HG02973 (cell line): ENCODE measurements at regions not wholly inside any gene's neighbourhood (a gene's known extent, or its start where the extent isn't known, plus 50 kb on each side); places are given as distances from the start of the nearest gene placed in this dataset.
"Not testable (repeated sequence)": the region's sequence is repeated elsewhere in the genome, so short reads cannot be mapped to it uniquely, and the experiment has no call there.

Source experiments
- ATAC-seq: cut with Tn5 transposase; IDR thresholded peaks from one replicate; pipeline ENCODE4 v1.9.1; 2021; ENCODE audit warnings: moderate library complexity; ENCODE audit not compliant: unreplicated experiment

DNA sequence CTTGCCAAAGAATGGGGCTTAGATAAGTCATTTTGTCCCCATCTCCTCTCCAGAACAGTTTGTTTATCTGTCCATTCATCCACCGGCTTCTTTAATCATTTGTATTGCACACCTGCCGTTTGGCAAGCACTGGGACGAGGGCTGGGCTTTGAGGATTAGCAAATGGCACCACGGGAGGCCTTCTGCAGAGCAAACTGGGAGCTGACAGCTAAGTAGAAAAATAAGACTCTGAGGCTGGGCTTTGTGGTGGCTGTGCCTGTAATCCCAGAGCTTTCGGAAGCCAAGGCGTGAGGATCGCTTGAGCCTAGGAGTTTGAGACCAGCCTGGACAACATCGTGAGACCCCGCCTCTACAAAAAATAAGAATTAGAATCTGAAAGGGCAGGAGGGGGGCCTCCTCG is 203.9 kb downstream of the NPIPB11 start:
- ATAC-seq, result not testable (repeated sequence)

DNA sequence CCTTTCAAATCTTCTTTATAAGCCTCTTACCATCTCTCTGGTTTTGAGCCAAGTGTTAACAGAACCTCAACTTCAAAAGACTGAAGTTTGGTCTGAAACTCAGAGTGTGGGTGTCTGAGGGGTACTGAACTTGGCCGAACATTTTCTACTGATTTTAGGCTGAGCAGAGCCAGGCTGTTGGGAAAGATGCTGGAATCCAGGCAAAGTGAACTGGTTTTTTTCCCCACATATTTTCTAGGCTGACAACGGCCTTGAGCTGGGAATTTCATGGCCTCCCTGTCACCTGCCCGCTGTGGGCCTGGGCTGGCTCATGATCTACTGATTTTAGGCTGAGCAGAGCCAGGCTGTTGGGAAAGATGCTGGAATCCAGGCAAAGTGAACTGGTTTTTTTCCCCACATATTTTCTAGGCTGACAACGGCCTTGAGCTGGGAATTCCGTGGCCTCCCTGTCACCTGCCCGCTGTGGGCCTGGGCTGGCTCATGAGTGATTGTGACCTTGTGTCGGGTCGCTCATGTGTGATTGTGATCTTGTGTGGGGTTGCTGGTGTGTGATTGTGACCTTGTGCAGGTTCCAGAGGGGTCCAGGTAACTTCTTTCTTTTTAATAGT is 204.4 kb downstream of the NPIPB11 start:
- not testable (repeated sequence) for ATAC-seq

DNA sequence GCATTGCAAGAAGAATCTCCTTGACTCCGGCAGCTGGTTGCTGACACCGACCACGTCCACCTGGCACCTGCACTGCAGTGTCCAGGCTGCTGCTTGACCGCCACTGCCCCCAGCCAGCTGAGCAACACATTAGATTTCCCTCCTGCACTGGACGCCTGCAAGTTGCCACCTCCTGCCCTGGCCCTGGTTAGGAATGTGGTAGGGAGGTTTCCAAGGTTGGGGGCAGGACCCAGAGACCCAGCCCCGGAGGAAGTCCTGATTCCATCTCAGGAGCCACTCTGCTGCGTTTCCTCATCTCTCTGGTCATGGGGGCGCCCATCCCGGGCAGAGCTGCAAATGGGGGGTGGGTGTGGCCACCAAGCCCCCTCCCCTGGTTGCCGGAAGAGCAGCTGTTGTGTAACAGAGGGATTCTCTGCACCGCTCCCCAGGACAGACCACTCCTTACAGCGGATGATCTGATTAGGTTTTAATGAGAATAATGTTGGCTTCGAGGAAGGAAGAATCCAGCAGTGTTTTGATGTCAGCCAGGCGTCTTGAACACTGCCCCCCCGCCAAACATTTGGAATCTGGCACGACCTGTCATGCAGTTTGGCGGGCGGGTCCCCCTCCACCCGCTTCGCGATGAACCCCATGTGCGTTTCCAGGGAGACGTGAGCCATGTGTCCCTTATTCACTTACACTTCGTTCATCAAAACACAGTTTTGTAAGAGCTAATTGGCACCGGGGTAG is 205.1 kb downstream of the NPIPB11 start:
- not testable (repeated sequence) for ATAC-seq

DNA sequence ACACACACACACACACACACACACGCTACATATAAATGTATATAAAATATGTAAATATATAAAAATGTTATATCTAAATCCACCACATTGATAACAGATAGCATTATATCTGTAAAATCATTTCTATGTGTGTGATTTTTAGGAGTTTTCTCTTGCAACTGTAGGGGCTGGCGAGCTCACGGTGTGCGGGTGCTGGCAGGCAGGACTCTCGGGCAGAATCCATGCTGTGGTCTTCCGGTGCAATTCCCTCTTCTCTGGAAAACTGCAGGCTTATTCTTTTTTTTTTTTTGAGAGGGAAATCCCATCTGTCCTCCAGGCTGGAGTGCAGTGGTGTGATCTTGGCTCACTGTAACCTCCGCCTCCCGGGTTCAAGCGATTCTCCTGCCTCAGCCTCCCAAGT is 205.8 kb downstream of the NPIPB11 start:
- ATAC-seq, result not testable (repeated sequence)

DNA sequence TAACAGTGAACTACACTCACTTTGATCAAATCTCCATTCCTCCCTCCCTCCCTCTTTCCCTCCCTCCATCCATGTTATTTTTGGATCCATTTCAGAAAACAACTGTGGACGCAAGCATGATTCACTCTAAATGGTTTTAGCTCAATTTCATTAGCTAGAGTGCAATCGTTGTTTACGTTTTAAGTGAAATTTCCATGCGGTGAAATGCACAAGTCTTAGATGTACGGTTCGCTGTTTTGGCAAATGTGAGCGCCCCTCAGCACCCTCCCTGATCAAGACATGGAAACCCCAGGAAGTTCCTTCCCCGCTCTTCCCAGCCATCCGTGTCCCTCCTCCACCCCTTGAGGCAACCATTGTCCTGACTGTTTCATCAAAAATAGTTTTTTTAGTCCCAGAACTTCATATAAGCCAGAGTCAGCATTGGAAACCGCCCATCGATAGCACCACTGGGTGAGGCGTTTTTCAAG is 206.3 kb downstream of the NPIPB11 start:
- ATAC-seq, result not testable (repeated sequence)

DNA sequence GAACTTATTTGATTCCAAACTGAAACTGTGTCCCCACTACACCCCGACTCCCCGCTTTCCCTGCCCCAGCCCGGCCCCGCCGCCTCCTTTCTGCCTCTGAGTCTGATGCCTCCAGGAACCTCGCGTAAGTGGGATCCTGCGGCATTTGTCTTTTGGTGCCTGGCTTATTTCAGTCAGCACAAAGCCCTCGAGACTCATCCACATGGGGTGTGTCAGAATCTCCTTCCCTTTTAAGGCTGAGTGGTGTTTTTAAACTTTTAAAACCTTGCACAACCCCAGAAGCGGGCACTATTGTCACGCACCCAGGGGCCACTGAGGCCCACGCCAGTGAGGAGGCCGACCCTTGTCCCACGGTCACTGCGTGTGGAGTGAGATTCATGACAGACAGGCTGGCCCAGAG is 206.9 kb downstream of the NPIPB11 start:
- ATAC-seq, result not testable (repeated sequence)

DNA sequence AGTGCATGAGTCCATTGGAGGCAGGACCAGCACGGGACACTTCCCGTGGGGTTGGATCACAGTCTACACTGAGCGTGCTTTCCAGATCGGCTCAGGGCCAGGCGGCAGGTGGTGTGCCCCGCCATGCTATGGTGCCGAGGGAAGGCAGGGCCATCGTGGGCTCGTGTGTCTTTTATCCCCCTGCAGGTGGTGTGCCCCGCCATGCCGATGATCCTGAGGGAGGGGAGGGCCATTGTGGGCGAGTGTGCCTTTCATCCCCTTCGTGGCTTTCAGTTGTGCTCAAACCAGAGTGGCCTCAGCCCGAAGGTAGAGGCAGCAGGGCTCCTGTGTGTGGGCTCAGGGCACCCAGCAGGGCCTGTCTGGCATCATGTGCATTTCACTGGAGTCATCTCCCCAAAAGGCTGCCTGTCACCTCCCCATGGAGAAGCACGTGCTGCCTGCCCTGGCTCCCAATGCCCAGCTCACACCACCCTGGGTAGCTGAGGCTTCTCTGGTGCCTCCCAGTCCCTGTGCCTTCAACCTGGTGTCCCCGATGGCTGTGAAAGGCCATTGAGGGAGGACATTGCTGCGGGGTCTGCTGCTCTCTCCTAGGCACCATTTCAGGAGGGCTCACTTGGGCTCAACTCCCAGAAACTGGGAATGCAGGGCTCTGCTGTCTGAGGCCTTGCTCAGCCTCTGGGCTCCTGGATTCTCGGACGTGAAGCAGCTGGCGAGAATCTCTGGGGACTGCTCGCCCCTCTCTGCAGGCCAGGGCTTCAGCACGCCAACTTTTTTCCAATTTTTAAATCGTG is 207.6 kb downstream of the NPIPB11 start:
- no peak for ATAC-seq

DNA sequence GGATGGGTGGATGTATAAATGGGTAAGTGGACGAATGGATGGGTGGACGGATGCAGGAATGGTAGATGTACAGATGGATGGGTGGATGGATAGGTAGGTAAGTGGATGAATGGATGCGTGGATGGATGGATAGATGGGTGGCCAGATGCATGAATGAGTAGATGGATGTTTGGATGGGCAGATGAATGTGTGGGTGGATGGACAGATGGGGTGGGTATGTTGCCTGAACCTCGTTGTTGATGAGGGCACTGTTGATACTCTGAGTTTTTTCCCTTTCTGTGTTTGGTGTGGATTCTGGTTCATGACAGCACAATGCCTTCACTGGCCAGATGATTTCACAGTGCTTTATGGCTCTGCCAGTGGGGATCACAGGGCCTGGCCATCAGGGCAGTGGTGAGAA is 208.3 kb downstream of the NPIPB11 start:
- no peak for ATAC-seq

DNA sequence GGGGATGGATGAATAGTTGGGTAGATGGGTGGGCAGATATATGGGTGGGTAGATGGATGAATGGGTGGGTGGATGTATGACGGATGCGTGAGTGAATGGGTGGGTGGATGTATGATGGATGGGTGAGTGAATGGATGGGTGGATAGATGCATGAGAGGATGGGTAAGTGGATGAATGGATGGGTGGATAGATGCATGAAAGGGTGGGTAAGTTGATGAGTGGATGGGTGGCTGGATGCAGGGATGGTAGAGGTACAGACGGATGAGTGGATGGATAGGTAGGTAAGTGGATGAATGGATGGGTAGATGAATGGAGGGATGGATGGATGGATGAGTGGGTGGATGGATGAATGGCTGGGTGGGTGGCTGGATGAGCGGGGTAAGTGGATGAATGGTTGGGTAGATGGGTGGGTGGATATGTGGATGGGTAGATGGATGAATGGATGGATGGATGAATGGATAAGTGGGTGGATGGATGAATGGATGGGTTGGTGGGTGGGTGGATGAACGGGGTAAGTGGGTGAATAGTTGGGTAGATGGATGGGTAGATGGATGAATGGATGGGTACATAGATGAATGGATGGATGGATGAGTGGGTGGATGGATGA is 208.9 kb downstream of the NPIPB11 start:
- ATAC-seq, result not testable (repeated sequence)

DNA sequence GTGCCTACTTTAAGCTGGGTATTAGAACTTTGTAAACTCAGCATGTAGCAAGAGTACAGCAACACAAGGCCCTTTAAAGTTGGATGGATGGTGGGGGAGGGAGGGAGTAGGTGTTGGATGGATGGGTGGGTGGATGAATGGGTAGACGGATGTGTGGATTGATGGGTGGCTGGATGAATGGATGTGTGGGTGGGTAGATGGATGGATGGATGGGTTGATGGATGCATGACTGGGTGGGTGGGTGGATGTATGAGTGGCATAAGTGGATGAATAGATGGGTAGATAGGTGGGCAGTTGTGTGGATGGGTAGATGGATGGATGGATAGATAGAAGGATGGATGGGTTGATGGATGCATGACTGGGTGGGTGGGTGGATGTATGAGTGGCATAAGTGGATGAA is 209.8 kb downstream of the NPIPB11 start:
- ATAC-seq, result not testable (repeated sequence)

DNA sequence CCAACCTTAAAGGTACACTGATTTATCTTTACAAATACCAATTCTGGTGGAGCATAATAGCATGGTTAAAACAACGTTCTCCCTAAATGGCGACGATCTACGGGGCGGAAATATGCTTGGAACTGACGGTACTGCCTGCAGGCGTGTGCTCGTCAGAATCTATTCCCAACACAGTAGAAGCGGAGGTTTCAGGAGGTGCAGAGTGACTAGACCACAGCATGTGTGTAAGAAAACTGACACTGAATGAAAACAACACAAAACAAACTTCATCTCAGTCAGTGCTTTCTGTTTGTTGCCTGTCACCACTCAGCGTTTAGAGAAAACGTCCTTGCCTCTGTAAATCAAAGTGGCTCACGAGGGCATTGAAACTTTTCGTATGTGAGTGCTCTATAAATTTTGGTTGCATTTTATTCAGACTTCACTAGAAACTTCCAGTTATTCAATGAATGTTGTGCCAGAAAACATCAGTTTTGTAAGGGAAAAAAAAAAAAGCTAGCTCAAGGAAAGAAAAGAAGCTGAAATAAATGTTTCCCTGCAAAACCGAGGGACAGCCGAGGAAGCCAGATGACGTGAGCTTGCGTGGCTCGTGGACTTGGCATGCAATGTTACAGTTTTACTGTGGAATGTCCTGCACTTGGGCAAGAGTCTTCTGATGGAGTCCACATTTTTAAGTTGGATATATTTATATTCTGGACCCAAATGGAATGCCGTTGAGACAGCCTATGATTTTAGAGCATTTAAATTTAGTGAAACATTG is 210.4 kb downstream of the LAT start:
- not testable (repeated sequence) for ATAC-seq

DNA sequence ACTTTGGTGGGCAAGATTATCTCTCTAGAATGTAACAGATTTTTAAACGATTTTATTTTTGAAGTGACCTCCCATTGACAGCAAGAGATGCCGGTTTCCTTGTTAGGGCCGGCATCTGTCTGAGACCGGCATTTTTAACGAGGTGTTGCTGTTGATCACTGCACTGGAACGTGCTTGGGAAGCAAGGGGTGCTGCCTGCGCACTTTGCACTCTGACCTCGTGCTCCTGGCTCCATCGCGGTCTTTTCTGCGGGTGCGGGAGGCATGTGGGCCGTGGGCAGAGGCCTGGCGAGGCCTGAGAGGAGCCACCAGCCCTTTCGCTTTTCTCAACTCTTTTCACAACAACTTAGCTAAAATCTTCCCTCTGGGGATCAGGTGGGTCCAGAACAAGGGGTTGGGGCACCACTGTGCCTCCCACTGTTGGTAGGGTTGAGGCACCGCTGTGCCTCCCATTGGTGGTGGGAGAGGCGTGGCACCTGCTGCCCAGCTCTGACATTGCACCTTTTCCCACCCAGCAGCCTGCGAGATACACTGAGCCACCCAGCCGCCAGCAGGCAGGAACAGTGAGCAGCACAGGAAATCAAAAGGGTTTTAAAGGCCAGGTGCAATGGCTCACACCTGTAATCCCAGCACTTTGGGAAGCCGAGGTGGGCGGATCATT is 209.5 kb downstream of the LAT start:
- not testable (repeated sequence) for ATAC-seq

DNA sequence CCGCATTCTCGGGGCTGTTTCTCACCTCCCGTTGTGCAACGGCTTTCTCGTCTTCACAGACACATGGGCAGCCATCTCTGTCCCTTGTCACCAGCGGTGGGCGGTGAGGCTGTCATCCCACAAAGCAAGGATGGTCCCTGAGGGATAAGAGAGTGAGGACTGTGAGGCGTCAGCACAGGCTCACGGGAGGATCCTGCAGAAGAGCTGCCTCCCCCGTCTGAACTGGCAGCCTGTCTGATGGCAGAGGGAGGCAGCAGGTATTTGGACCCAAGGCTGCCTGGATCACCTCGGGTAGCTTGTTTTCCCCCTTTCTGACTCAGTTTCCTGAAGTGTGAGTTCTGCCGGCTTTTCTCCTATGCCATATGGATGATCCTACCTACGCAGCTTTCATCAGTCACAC is 208.8 kb downstream of the LAT start:
- not testable (repeated sequence) for ATAC-seq

DNA sequence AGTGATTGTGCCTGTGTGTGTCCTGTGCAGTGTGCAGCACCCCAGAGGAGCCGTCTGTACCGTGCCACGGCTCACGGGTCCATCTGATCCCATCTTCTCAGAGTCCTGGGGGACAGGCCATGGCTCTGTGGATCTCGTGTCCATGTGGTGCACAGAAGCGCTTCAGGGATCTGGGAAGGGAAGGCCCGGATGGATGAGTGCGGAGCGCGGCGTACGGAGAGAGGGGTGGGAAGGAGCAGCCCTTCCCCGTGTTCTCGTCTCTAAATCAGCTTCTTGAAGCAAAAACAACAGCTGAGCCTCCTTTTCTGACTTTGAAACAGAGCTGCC is 208.4 kb downstream of the LAT start:
- ATAC-seq, result not testable (repeated sequence)

DNA sequence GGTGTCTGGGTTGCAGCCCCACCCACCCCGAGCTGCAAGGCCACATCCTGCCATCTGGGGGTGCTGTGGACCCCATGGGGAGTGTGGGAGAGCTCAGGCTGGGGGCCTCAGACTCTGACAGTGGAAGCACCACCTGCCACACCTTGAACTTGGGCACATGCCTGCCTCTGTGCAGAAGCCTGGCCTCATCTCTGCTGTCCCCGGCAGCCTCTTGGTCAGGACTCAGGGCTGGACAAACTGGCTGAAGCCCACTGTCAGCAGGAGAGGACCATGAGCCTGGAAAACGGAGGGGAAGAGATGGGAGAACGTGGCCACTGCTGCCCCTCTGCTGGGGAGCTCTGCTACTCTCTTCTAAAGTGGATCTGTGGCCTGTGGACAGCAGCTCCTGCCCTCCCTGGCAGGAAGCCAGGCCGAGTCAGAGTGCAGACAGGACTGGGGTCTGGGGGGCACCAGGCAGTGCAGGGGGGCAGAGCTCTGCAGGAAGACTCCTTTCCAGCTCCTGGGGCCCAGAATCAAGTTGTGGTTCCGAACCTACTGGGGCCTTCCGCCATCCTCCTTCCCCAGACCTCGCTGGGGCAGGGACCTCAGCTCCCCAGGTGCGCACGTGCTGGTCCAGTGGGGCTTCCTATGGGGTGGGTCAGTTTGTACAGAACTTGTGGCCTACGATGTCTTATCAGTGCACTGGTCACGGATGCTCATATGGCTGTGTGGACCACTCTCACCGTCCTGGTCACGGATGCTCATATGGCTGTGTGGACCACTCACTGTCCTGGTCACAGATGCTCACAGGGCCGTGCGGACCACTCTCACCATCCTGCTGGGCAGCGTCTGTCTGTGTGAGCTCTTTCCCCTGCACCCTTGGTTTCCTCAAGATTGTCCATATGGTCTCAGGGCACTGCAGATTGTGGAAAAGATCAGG is 207.7 kb downstream of the LAT start:
- ATAC-seq, result no peak

DNA sequence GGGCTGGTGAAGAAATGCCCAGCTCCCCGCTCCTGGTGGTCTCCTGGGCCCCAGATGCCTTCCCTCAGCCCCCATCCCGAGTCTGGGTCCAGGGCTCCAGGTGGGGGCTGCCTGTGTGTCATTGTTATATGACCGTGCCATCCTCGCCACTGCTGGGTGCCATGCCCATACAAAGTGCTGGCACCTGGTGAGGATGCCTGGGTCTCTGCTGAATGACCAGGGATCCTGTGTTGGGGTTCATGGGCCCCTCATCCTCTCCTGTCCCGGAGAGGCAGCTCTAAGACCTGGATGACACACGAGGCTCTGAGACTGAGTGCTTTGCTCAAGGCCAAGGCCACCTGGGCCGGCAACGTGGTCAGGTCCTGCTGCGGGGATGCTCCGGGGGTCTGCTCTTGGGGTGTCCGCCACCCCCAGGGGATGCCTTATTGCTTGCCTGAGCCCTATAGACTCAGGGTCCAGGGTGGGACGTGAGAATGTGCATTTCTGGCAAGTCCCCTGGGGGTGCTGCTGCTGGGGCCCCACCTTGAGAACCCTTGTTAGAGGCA is 206.9 kb downstream of the LAT start:
- ATAC-seq, result not testable (repeated sequence)

DNA sequence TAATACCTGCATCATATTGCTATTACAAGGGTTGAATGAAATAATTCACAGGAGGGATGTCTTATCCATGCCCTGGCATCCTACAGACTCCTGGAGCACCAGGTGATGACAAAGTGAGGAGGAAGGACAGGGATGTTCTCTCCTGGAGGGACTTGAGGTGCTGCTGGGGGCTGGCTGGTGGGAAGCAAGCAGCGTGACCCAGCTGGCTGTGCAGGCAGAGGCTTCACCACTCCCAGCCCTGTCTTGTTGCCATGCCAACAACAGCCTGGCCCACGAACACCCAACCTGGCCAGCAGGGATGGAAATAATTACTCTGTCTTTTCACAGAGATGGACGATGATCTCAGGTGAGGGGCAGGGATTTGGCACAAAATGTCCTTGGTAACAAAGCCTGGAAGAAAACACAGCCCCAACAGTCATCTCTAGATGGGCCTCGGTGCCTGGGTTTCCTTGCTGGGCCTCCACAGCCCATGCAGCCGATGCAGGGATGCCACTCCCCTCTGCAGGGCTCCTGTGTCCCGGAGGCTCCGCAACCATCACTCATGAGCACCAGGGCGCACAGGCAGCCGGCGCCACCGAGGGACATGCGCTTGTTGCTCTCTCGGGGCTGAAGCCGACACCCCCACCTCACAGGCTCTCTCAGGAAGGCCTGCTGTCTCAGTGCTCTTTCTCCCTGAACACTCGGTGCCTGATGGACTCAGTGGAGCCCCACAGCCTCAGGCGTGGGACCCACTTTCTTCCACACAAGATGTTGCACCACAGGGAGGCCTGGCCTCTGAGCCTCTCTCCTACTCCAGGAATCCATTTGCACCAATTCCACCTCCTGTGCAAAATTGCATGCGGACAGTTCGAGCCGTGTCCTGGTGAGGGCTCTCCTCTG is 205.9 kb downstream of the LAT start:
- not testable (repeated sequence) for ATAC-seq

DNA sequence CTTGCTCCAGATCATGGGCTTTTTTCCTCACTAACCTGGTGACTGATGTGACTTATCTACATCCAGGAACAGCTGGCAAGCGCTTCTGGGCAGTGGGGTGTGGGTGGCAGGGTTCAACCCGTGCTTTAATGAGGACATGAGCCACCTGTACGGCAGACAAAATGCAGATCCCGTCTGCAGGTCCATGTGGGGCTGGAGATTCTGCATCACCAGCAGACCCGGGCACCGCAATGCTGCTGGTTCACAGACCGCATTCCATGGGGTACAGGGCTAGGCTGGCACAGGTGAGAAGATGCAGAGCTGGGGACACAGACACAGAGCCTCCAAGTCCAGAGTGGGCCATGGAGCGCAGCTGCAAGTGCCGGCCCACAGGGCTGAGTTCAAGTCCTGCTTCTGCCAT is 204.0 kb downstream of the LAT start:
- not testable (repeated sequence) for ATAC-seq
